GM21786 (cell line): ENCODE measurements at regions not wholly inside any gene's neighbourhood (a gene's known extent, or its start where the extent isn't known, plus 50 kb on each side); places are given as distances from the start of the nearest gene placed in this dataset.
"Not testable (repeated sequence)": the region's sequence is repeated elsewhere in the genome, so short reads cannot be mapped to it uniquely, and the experiment has no call there.

Experiments used
- ATAC-seq: cut with Tn5 transposase; IDR thresholded peaks from one replicate; pipeline ENCODE4 v1.9.1; 2021; ENCODE audit not compliant: unreplicated experiment

DNA sequence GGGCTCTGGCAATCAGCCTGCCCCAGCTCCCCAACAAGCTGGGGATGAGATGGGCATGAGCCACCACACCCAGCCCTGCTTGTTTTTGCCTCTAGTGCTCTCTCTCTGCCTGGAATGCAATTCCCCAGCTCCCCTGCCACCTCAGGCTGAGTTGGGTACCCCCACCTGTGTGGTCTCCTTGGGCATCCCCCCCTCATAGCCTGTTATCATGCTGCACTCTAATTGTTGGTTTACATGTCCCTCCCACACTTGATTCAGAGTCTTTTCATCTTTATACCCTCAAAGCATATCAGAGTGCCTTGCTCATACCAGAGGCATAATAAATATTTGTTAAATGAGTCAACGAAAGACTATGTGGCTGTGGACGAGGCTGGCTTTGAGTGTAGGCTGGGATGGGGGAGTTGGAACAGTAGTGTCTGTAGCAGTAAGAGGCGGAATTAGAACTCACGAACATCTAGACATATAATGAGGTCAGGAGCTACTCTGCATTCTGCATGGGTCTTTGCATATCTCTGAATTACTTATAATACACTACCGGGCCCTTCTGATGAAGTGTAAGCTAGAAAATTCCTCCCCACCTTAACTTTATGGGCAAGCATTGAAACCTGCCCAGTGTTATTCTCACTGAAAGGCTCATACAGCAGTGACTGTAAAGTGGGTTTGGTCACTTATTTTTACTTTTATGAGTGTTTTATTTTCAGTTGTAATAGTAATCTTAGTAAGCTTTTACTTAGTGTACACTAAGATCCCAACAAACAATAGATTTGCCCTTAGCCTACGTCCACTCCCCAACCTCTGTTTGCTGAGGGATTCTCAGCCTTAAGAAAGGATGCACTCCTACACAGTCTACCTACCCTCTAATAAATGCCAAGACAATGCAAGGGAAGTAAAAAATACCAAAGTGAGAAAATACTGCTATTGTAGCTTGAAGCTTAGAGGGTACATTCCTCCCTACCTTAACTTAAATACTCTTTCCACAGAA lies 58.7 kb downstream of the EDN1 start:
- ATAC-seq = no peak

DNA sequence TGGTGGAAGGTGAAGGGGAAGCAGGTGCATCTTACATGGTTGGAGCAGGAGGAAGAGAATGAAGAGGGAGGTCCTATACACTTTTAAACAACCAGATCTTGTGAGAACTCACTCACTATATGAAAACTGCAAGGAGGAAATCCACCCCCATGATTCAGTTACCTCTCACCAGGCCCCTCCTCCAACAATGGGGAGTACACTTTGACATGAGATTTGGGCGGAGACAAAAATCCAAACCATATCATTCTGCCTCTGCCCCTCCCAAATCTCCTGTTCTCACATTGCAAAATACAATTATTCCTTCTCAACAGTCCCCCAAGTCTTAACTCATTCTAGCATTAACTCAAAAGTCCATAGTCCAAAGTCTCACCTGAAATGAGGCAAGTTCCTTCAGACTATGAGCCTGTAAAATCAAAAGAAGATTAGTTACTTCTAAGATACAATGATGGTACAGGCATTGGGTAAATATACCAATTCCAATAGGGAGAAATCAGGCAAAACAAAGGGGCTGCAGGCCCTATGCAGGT lies 60.5 kb downstream of the EDN1 start:
- ATAC-seq = no peak

GRCh38 chr6:12351672-12352071 lies 61.5 kb downstream of the EDN1 start:
- ATAC-seq = no peak

- no peak for ATAC-seq
Observed at GRCh38 chr6:12353731-12354130, 63.6 kb downstream of the EDN1 start.

DNA sequence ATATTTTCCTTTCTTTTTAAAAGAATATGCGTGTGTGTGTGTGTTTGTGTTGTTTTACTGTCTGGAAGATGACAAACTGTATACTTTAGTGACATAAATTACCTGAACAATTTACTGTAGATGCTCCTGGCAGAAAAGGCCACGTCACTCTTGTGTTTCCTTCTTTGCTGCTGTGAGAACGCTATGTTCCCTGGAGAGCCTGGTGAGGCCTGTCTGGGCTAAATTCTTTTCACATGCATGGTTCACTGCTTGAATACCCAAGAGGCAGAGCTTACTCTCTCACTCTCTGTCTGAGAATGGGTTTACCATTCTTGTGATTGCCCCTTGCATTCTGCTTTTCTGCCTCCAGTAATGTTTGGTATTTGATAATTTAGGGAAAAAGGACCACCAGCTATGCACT lies 64.3 kb downstream of the EDN1 start:
- peak; percentile 79 for ATAC-seq

DNA sequence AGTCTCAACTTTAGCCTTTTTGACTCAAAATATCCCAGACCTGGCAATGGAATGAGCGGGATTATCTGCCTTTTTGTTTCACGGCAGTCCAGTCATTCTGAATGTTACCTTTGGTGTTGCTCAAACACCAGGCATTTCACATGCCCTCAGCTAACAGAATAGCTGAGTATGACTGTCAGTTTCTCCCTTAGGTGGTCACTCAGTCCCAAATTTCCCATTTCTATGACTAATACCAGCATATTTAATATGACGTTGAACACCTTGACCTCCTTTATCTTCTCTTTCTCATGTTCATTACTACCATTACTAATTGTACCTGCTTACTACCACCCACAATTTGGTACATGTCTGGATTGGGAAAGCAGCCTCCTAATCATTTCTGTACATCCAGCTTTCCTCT lies 65.2 kb downstream of the EDN1 start:
- ATAC-seq = no peak

- no peak for ATAC-seq
Observed at GRCh38 chr6:12356431-12356830, 66.3 kb downstream of the EDN1 start.

GRCh38 chr6:12356983-12357972 lies 67.1 kb downstream of the EDN1 start:
- ATAC-seq = peak; percentile 73

- ATAC-seq = no peak
Observed at GRCh38 chr6:12359036-12359435, 68.9 kb downstream of the EDN1 start.

- ATAC-seq = no peak
Observed at GRCh38 chr6:12361042-12361765, 71.0 kb downstream of the EDN1 start.

- not testable (repeated sequence) for ATAC-seq
Observed at GRCh38 chr6:12363277-12363650, 73.1 kb downstream of the EDN1 start.

DNA sequence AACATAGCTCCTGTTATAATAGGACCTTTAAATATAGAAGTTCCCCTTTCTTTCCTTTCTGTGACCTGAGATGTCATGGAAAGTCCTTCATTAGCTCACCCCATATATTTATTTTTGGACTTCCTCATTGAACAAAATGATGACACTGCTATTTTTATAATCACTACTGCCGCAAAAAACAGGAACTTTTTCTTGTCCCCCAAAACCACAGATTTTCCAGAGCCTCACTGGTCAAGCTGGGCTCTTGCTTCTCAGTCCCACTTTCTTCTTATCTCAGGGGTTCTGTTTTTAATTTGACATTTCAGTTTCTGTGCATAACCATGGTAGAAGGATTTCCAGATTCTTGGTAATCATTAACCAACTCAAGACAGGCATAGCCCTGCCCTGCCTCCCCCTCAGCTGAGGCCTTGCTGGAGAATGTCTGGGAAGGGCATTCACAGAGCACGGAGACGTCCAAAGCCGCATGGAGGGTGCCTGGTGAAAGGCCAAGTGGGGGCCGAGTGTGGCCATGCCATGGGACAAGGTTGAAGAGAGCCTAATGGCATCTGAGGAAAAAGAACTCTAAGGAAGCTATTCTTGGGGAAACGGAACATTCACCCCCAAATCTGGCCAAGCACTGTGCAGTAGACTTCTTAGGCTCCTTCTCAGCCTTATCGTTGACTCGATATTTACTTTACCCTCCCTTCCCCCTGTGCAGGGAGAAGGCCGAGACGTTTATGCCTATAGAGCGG lies 73.7 kb downstream of the EDN1 start:
- ATAC-seq = peak; percentile 81

GRCh38 chr6:12364621-12365020 lies 74.5 kb downstream of the EDN1 start:
- no peak for ATAC-seq

GRCh38 chr6:12366731-12367130 lies 76.6 kb downstream of the EDN1 start:
- ATAC-seq = no peak

- ATAC-seq = no peak
Observed at GRCh38 chr6:12367412-12367811, 77.3 kb downstream of the EDN1 start.

DNA sequence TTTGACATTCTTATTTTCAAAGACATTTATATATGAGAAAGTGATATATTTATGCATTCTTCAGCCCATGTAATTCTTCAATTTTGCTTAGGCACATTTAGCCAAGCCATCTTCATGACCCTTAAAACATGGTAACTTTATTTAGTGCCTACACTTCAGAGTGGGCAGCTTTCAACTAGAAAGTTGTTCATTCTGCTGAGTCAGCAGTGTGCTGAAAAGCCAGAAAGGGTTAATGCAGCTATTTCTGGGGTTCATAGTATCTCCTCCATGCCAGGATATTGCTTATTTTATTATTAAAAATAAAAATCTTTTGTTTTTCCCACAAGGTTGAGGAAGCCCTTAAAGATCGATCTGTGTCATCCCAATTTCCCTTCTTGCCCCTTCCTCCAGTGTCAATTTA lies 79.2 kb downstream of the EDN1 start:
- no peak for ATAC-seq

DNA sequence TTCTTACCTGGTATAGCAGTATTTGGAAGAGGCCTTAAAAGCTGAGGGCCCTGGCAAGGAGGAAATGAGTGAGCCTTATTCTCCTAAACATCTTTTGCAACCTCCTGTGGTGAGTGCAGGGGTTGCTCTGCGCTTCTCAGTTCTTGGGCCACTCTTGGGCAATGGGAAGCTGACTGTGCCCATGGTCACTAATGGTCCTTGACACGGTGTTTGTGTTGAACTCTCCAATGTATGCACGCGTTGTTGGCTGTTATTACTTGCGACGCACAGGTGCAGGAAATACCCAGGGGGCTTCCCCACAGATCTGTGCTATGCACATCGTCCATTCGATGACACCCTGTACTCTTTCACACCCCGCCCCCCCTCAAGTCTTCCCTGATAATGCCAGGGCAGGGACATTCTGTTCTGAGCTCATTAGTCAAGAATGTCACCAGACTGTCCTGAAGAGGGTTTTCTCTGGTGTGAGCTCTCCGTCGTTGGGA lies 79.7 kb downstream of the EDN1 start:
- ATAC-seq = peak; percentile 76

- no peak for ATAC-seq
Observed at GRCh38 chr6:12371151-12371550, 81.0 kb downstream of the EDN1 start.

DNA sequence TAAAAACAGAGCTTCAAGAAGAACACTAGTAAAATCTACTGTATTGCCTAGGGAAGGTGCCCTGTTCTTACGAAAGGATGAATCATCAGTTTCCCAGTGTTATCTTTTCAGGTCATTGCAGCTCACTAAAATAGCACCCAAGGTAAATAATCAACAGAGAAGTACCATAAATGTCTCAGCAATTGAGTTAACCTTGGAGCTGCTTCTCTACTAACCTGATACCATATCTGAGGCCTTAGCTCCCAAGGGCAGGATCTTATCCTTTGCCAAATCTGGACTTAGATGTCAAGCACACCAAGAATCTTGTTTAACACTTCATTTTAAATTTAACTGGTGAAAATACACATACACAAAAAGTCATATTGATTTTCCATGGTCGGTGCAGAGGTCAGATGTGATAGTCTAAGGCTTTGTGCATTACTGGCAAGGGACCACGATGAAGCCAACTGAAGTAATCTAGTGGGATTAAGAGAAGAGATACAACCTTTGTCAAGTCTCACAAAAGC lies 81.5 kb downstream of the EDN1 start:
- peak; percentile 61 for ATAC-seq

DNA sequence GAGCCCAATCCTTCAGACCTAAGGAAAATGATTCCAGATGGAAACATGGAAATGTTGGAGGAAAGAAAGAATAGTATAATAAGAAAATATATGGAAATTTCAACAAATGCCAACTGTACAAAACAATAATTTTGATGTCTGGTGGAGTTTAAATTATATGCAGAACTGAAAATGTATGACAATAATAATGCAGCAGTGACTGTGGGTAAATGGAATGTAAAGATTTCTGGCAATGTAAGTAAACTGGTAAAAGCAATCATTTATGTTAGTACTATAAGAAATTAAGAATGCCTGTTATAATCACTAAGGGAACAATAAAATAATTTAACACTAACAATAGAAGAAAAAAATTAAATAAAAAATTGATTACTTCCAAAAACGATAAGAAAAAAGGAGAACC lies 89.0 kb downstream of the EDN1 start:
- ATAC-seq = no peak
